ENCODE measurements at regions not wholly inside any gene's neighbourhood (a gene's known extent, or its start where the extent isn't known, plus 50 kb on each side); places are given as distances from the start of the nearest gene placed in this dataset.

- TF ChIP-seq CTCF (IDR thresholded peaks at IDR 0.05; ENCODE audit: low read length) = no peak
- no peak for TF ChIP-seq EZH2 (optimal IDR thresholded peaks at IDR 0.05; ENCODE audit: low read depth, low read length)
These were observed 120.6 kb downstream of the TNFSF18 start for GRCh38 chr1:172930142-172930541.

Data from MM.1S (cell line).